Testis (tissue), 2 donors: ENCODE measurements at regions not wholly inside any gene's neighbourhood (a gene's known extent, or its start where the extent isn't known, plus 50 kb on each side); places are given as distances from the start of the nearest gene placed in this dataset.

ENCODE experiments used
- POLR2A ChIP-seq: fragments of 450-650 bp; IDR thresholded peaks from one replicate; pipeline ENCODE4 v1.6.1; 2017; ENCODE audit warnings: antibody characterized with exemption, mild to moderate bottlenecking, moderate library complexity
- TF ChIP-seq, protein P1 (sequence below), 3 experiments: fragments of 450-650 bp in 2 of 3; fragments of 200-600 bp in 1 of 3; sonication (generic) in 1 of 3; IDR thresholded peaks; one replicate each; pipeline ENCODE4 v1.5.1; 2016 to 2019; ENCODE audit warnings: antibody characterized with exemption in 3 of 3, mild to moderate bottlenecking in 2 of 3, moderate library complexity in 1 of 3

DNA sequence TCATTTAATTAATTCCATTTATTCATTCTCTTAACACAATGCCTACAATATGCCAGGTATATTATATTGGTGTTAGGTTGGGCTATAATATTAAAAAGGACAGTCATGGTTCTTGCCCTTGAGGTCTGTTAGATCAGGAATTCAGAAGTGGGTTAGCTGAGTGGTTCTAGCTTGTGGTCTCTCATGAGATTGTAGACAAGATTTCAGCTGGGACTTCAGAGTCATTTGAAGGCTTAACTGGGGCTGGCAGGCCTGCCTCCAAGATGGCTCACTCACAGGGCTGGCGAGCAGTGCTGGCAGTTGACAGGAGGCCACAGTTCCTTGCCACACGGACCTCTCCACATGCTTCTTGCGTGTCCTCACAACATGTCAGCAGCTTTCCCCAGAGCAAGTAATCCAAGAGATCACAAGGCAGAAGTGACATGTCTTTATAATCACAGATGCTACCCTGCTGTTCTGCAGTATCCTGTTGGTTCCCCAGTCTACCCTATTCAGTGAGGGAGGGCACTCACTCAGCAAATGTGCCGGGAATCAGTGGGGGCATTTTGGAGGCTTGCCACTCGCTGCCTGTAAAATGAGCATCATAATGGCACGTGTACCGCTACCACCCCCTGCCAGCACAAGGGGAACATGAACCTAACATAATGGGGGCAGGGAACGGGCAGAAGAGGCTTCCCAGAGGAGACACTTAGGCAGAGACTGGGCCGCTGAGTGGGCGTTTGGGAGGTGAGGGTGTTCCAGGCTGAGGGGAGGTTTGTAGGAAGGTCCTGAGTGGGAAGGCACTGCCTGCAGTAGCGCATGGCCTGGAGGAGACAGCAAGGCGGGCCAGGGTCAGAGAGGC, 70.0 kb downstream of the EXOSC2 start:
- TF ChIP-seq, protein P1, sequence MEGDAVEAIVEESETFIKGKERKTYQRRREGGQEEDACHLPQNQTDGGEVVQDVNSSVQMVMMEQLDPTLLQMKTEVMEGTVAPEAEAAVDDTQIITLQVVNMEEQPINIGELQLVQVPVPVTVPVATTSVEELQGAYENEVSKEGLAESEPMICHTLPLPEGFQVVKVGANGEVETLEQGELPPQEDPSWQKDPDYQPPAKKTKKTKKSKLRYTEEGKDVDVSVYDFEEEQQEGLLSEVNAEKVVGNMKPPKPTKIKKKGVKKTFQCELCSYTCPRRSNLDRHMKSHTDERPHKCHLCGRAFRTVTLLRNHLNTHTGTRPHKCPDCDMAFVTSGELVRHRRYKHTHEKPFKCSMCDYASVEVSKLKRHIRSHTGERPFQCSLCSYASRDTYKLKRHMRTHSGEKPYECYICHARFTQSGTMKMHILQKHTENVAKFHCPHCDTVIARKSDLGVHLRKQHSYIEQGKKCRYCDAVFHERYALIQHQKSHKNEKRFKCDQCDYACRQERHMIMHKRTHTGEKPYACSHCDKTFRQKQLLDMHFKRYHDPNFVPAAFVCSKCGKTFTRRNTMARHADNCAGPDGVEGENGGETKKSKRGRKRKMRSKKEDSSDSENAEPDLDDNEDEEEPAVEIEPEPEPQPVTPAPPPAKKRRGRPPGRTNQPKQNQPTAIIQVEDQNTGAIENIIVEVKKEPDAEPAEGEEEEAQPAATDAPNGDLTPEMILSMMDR (IDR thresholded peaks at IDR 0.05) = no peak
- TF ChIP-seq POLR2A = no peak
